ENCODE measurements at regions not wholly inside any gene's neighbourhood (a gene's known extent, or its start where the extent isn't known, plus 50 kb on each side); places are given as distances from the start of the nearest gene placed in this dataset.
"Not testable (repeated sequence)": the region's sequence is repeated elsewhere in the genome, so short reads cannot be mapped to it uniquely, and the experiment has no call there.

GRCh38 chrX:41017785-41018184 is 67.5 kb upstream of the USP9X start:
- H3K27me3 ChIP-seq (ENCODE audit: insufficient read depth, low read length); DNase-seq; H3K4me2 ChIP-seq (ENCODE audit: low read length); H2BK120ac ChIP-seq (ENCODE audit: insufficient read depth, low read length, poor library complexity); H2BK12ac ChIP-seq (ENCODE audit: low read length); H3K4ac ChIP-seq (ENCODE audit: low read depth, low read length); H3K79me2 ChIP-seq (ENCODE audit: control insufficient read depth, insufficient read depth, low read length, poor library complexity); H4K91ac ChIP-seq (ENCODE audit: low read depth, low read length); H3K27ac ChIP-seq (ENCODE audit: low read depth, low read length); H3K4me1 ChIP-seq (ENCODE audit: control insufficient read depth in 1 of 2, insufficient read depth in 2 of 2, low read length in 2 of 2); H3K79me1 ChIP-seq (ENCODE audit: low read length); H4K12ac ChIP-seq (ENCODE audit: low read depth, low read length); H3K14ac ChIP-seq (ENCODE audit: low read length); H2BK5ac ChIP-seq (ENCODE audit: low read depth, low read length, poor library complexity); H3K36me3 ChIP-seq (ENCODE audit: control insufficient read depth in 1 of 2, insufficient read depth in 2 of 2, low read length in 2 of 2); H3K9me3 ChIP-seq (ENCODE audit: insufficient read depth, low read depth, low read length); H3K4me3 ChIP-seq (ENCODE audit: low read depth, low read length); H3K23ac ChIP-seq (ENCODE audit: low read length); H2AK5ac ChIP-seq (ENCODE audit: low read length); H3K9ac ChIP-seq (ENCODE audit: low read length); H4K8ac ChIP-seq (ENCODE audit: low read depth, low read length); H3K18ac ChIP-seq (ENCODE audit: low read length); H2AFZ ChIP-seq (ENCODE audit: insufficient read depth, low read length, poor library complexity): not testable (repeated sequence)
- no CpG with 5 or more reads among the region's 6 CpGs for WGBS (ENCODE audit: extremely low coverage, insufficient coverage, insufficient read length)

DNA sequence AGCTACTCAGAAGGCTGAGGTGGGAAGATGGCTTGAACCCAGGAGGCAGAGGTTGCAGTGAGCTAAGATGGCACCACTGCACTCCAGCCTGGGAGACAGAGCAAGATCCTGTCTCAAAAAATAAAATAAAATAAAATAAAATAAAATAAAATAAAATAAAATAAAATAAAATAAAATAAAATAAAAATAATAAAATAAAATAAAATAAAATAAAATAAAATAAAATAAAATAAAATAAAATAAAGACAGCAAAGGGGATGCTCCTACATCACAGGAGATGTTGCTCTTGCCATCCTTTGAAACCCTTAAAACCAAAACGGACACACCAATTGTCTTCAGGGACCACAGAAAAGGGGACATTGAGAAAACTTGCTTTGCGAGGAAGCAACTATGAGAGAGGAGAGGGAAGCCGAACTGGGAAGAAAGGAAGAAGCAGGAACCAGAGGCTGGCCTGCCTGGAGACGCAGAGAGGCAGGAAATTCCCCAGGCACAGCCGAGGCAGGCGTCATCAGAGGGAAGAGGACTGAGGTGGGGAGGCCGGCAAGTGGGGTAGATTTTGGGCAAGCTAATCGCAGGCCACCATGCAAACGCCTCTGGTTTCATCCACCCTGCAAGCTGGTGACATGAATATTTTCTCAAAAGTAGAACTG is 66.7 kb upstream of the USP9X start:
- H3K4me3 ChIP-seq (ENCODE audit: low read depth, low read length); H2BK120ac ChIP-seq (ENCODE audit: insufficient read depth, low read length, poor library complexity); H3K9ac ChIP-seq (ENCODE audit: low read length); H3K4me1 ChIP-seq (ENCODE audit: control insufficient read depth in 1 of 2, insufficient read depth in 2 of 2, low read length in 2 of 2); H3K36me3 ChIP-seq (ENCODE audit: control insufficient read depth in 1 of 2, insufficient read depth in 2 of 2, low read length in 2 of 2); H4K12ac ChIP-seq (ENCODE audit: low read depth, low read length); H3K4ac ChIP-seq (ENCODE audit: low read depth, low read length); H3K79me2 ChIP-seq (ENCODE audit: control insufficient read depth, insufficient read depth, low read length, poor library complexity); H3K27ac ChIP-seq (ENCODE audit: low read depth, low read length); H2BK5ac ChIP-seq (ENCODE audit: low read depth, low read length, poor library complexity); DNase-seq; H3K23ac ChIP-seq (ENCODE audit: low read length); H3K9me3 ChIP-seq (ENCODE audit: insufficient read depth, low read depth, low read length); H3K4me2 ChIP-seq (ENCODE audit: low read length); H3K79me1 ChIP-seq (ENCODE audit: low read length); H2AFZ ChIP-seq (ENCODE audit: insufficient read depth, low read length, poor library complexity); H4K91ac ChIP-seq (ENCODE audit: low read depth, low read length); H2AK5ac ChIP-seq (ENCODE audit: low read length); H4K8ac ChIP-seq (ENCODE audit: low read depth, low read length); H3K14ac ChIP-seq (ENCODE audit: low read length); H2BK12ac ChIP-seq (ENCODE audit: low read length); H3K27me3 ChIP-seq (ENCODE audit: insufficient read depth, low read length); H3K18ac ChIP-seq (ENCODE audit: low read length): not testable (repeated sequence)
- WGBS (ENCODE audit: extremely low coverage, insufficient coverage, insufficient read length), result no CpG with 5 or more reads among the region's 9 CpGs

GRCh38 chrX:41019041-41019392 is 66.2 kb upstream of the USP9X start:
- Histone ChIP-seq H3K27ac (ENCODE audit: low read depth, low read length) (no peak overlapping the region), H3K9ac (ENCODE audit: low read length) (no peak overlapping the region), H3K23ac (ENCODE audit: low read length) (no peak overlapping the region), H4K12ac (ENCODE audit: low read depth, low read length) (no peak overlapping the region), H3K27me3 (ENCODE audit: insufficient read depth, low read length) (no peaks in the 10 kb centered on the region), H3K18ac (ENCODE audit: low read length) (no peak overlapping the region), H2BK5ac (ENCODE audit: low read depth, low read length, poor library complexity) (no peak overlapping the region), H3K36me3 (ENCODE audit: control insufficient read depth in 1 of 2, insufficient read depth in 2 of 2, low read length in 2 of 2) (no peaks in the 10 kb centered on the region), H3K4me3 (ENCODE audit: low read depth, low read length) (no peak overlapping the region), H3K79me2 (ENCODE audit: control insufficient read depth, insufficient read depth, low read length, poor library complexity) (no peaks in the 10 kb centered on the region), H2AK5ac (ENCODE audit: low read length) (no peak overlapping the region), H2AFZ (ENCODE audit: insufficient read depth, low read length, poor library complexity) (no peak overlapping the region), H3K79me1 (ENCODE audit: low read length) (no peaks in the 10 kb centered on the region), H3K4me1 (ENCODE audit: control insufficient read depth in 1 of 2, insufficient read depth in 2 of 2, low read length in 2 of 2) (no peaks in the 10 kb centered on the region), H4K91ac (ENCODE audit: low read depth, low read length) (no peak overlapping the region), H2BK120ac (ENCODE audit: insufficient read depth, low read length, poor library complexity) (no peak overlapping the region), H3K4me2 (ENCODE audit: low read length) (no peak overlapping the region), H2BK12ac (ENCODE audit: low read length) (no peak overlapping the region), H4K8ac (ENCODE audit: low read depth, low read length) (no peak overlapping the region), H3K4ac (ENCODE audit: low read depth, low read length) (no peak overlapping the region), H3K14ac (ENCODE audit: low read length) (no peak overlapping the region), H3K9me3 (ENCODE audit: insufficient read depth, low read depth, low read length) (no peaks in the 10 kb centered on the region)
- no peak for DNase-seq
- WGBS (ENCODE audit: extremely low coverage, insufficient coverage, insufficient read length), result no CpG with 5 or more reads among the region's 5 CpGs

DNA sequence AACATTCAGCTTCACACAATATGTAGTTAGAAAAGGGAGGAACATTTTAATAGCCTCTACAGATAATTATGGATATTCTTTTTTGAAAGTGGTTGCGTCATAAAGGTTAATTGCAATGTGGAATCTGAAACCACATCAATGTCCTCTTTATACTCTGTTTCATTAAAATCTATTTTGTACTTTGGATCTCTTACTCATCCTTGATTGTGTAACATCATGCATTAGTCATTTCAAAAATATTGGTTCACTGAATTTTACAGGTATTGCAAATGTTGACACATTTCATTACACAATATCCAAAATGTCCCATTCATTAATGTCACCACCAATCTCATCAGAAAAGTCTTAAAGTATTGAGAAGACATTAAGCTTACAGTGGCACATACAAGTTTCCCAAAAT is 62.7 kb upstream of the USP9X start:
- H4K12ac ChIP-seq (ENCODE audit: low read depth, low read length), result no peak overlapping the region
- H3K4ac ChIP-seq (ENCODE audit: low read depth, low read length), result no peak overlapping the region
- H3K23ac ChIP-seq (ENCODE audit: low read length), result no peak overlapping the region
- WGBS (ENCODE audit: extremely low coverage, insufficient coverage, insufficient read length), result no CpG with 5 or more reads among the region's 1 CpG
- H3K79me2 ChIP-seq (ENCODE audit: control insufficient read depth, insufficient read depth, low read length, poor library complexity), result no peaks in the 10 kb centered on the region
- no peak overlapping the region for H3K27ac ChIP-seq (ENCODE audit: low read depth, low read length)
- H3K36me3 ChIP-seq (ENCODE audit: control insufficient read depth in 1 of 2, insufficient read depth in 2 of 2, low read length in 2 of 2), result no peaks in the 10 kb centered on the region
- DNase-seq, result peak in 1 of 2 donors; percentile 77
- no peak overlapping the region for H3K4me2 ChIP-seq (ENCODE audit: low read length)
- no peaks in the 10 kb centered on the region for H3K79me1 ChIP-seq (ENCODE audit: low read length)
- no peak overlapping the region for H2AFZ ChIP-seq (ENCODE audit: insufficient read depth, low read length, poor library complexity)
- no peak overlapping the region for H2AK5ac ChIP-seq (ENCODE audit: low read length)
- H3K4me1 ChIP-seq (ENCODE audit: control insufficient read depth in 1 of 2, insufficient read depth in 2 of 2, low read length in 2 of 2), result no peaks in the 10 kb centered on the region
- H3K27me3 ChIP-seq (ENCODE audit: insufficient read depth, low read length), result no peaks in the 10 kb centered on the region
- H3K14ac ChIP-seq (ENCODE audit: low read length), result no peak overlapping the region
- H3K4me3 ChIP-seq (ENCODE audit: low read depth, low read length), result no peak overlapping the region
- no peak overlapping the region for H2BK120ac ChIP-seq (ENCODE audit: insufficient read depth, low read length, poor library complexity)
- no peak overlapping the region for H2BK12ac ChIP-seq (ENCODE audit: low read length)
- H3K9ac ChIP-seq (ENCODE audit: low read length), result no peak overlapping the region
- H3K9me3 ChIP-seq (ENCODE audit: insufficient read depth, low read depth, low read length), result no peaks in the 10 kb centered on the region
- no peak overlapping the region for H2BK5ac ChIP-seq (ENCODE audit: low read depth, low read length, poor library complexity)
- no peak overlapping the region for H3K18ac ChIP-seq (ENCODE audit: low read length)
- H4K8ac ChIP-seq (ENCODE audit: low read depth, low read length), result no peak overlapping the region
- H4K91ac ChIP-seq (ENCODE audit: low read depth, low read length), result no peak overlapping the region

All from trophoblast cell (in vitro differentiated cells and primary cell).